GM19239 (cell line): ENCODE measurements at regions not wholly inside any gene's neighbourhood (a gene's known extent, or its start where the extent isn't known, plus 50 kb on each side); places are given as distances from the start of the nearest gene placed in this dataset.
"Not testable (repeated sequence)": the region's sequence is repeated elsewhere in the genome, so short reads cannot be mapped to it uniquely, and the experiment has no call there.

Experiments used
- DNase-seq: peaks from one replicate; pipeline ENCODE4 v3.0.0; 2011; ENCODE audit warnings: low spot score; ENCODE audit not compliant: insufficient read length
- FAIRE-seq: peaks from 2 replicates; lab custom pipeline; 2011; peaks lifted over from hg19 to GRCh38; lab: Jason Lieb, UNC

- not testable (repeated sequence) for DNase-seq, FAIRE-seq
Observed at GRCh38 chr9:62830829-62831459, 1641.1 kb downstream of the SPATA31A7 start.

GRCh38 chr9:62833323-62834200 is 1643.7 kb downstream of the SPATA31A7 start:
- FAIRE-seq, DNase-seq: not testable (repeated sequence)

GRCh38 chr9:62837254-62837911 is 1647.5 kb downstream of the SPATA31A7 start:
- DNase-seq, FAIRE-seq: not testable (repeated sequence)

- FAIRE-seq = not testable (repeated sequence)
- DNase-seq = peak; percentile 46
Observed at GRCh38 chr9:62838024-62838718, 1648.3 kb downstream of the SPATA31A7 start.

GRCh38 chr9:62839168-62839567 is 1649.3 kb downstream of the SPATA31A7 start:
- FAIRE-seq = not testable (repeated sequence)

GRCh38 chr9:62843145-62843544 is 1653.3 kb downstream of the SPATA31A7 start:
- not testable (repeated sequence) for FAIRE-seq, DNase-seq

More at GRCh38 chr9:62839168-62839567, 1649.3 kb downstream of the SPATA31A7 start:
- DNase-seq = not testable (repeated sequence)

- FAIRE-seq, DNase-seq: not testable (repeated sequence)
Observed at GRCh38 chr9:62843706-62844290, 1654.0 kb downstream of the SPATA31A7 start.

GRCh38 chr9:62844681-62845185 is 1654.9 kb downstream of the SPATA31A7 start:
- DNase-seq, FAIRE-seq: not testable (repeated sequence)

GRCh38 chr9:62848258-62848657 is 1658.4 kb downstream of the SPATA31A7 start:
- FAIRE-seq, DNase-seq: not testable (repeated sequence)

GRCh38 chr9:62849991-62850390 is 1660.2 kb downstream of the SPATA31A7 start:
- DNase-seq, FAIRE-seq: not testable (repeated sequence)

GRCh38 chr9:62857280-62857679 is 1667.4 kb downstream of the SPATA31A7 start:
- not testable (repeated sequence) for FAIRE-seq, DNase-seq

- not testable (repeated sequence) for FAIRE-seq, DNase-seq
Observed at GRCh38 chr9:62858240-62858639, 1668.4 kb downstream of the SPATA31A7 start.

GRCh38 chr9:62860939-62861860 is 1671.4 kb downstream of the SPATA31A7 start:
- FAIRE-seq, DNase-seq: not testable (repeated sequence)

- DNase-seq, FAIRE-seq: not testable (repeated sequence)
Observed at GRCh38 chr9:62862180-62862579, 1672.3 kb downstream of the SPATA31A7 start.

- not testable (repeated sequence) for DNase-seq, FAIRE-seq
Observed at GRCh38 chr9:62863319-62863718, 1673.5 kb downstream of the SPATA31A7 start.

GRCh38 chr9:62863867-62864266 is 1674.0 kb downstream of the SPATA31A7 start:
- not testable (repeated sequence) for DNase-seq, FAIRE-seq

GRCh38 chr9:62864481-62865469 is 1674.9 kb downstream of the SPATA31A7 start:
- FAIRE-seq, DNase-seq: not testable (repeated sequence)
